COLO668 (cell line): ENCODE measurements at regions not wholly inside any gene's neighbourhood (a gene's known extent, or its start where the extent isn't known, plus 50 kb on each side); places are given as distances from the start of the nearest gene placed in this dataset.

Source experiments
- DNase-seq: peaks from one replicate; lab custom pipeline; 2025; ENCODE audit not compliant: unreplicated experiment; lab: John Stamatoyannopoulos, UW

DNA sequence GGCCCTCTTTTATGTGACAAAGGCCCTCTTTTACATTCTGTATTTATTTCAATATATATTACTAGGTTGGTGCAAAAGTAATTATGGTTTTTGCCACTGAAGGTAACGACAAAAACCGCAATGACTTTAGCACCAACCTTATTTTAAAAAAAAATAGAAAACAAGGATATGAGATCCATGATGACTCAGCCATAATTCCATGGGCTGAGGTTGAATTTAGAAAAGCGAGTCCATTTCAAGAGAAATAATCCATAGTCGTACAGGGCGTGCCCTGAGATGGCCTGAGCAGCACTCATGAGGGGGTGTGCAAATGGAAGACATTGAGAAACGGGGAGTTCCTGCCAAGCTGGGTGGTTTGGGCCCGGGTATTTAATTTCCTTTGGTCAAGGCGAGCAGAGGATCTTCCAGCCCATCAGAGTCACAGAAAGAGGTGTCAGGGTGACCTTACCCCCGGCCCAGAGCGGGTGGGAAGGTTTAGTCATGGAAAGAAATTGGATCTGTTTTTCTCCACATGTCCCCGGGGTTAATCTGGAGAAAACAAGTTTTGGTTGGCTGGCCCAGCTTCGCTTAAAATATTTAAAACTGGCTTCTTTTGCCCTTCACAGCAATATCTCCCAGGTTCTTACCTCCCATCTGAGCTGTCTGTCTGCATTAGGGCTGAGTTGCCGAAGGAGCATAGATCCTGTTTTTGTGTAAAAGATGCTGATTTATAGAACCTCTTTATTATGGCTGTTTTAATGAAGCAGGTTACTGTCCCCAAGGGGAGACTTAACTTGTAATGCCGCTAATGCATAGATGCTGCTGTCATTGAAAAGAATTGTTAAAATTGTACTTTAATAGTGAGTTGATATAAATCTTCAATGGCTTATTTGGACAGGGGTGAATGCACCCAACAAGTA, 255.6 kb downstream of the PREX1 start:
- DNase-seq, result no peak

DNA sequence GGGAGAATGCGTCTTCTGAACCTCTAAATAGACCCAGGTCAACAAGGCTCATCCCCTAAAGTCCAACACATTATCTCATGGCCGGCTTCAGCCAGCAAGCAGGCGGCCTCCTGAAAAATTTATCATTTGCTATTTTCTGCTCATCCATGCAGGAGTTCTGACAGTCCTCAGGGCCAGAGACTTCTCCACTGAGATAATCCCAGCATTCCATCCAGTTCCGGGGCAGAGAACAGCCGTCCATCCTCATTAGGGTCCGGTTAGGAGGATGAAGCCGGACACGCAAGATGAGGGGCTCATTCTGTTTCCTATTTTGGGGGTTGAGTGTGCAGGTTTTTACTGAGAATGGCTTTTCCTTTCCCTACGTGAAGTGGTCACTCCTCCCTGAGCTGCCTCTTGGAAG, 258.1 kb downstream of the PREX1 start:
- no peak for DNase-seq

DNA sequence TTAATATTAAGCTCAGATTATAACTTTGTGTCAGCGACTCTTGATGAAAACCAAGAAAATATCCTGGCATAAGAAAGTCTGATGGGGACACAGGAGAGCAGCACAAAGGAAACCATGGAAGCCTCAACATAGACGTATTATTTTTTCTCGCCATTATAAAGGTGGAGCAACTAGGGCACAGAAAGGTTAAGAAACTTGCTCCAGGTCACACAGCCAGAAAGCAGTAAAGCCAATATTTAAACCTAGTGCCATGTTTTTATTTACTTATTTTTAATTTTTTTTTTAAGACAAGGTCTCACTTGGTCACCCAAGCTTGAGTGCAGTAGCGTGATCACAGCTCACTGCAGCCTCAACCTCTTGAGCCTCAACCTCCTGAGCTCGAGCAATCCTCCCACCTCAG, 259.3 kb downstream of the PREX1 start:
- DNase-seq, result no peak

DNA sequence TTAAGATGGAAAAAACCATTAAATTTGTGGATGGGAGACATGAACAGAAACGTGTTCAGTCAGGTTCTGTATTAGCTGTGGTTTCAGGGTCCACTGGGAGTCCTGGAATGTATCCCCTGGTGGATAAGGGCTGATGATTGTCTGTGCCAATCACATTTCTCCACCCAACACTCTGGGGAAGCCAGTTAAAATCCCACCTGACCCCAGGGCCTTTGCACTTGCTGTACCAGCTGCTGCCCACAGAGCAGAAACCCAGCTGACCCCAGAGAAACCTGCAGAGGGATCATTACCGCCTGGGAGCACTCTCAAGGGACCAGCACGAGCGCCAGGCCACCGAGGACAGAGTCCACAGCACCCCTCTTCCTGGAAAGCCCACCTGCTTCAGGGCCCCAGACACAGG, 260.7 kb downstream of the PREX1 start:
- no peak for DNase-seq

DNA sequence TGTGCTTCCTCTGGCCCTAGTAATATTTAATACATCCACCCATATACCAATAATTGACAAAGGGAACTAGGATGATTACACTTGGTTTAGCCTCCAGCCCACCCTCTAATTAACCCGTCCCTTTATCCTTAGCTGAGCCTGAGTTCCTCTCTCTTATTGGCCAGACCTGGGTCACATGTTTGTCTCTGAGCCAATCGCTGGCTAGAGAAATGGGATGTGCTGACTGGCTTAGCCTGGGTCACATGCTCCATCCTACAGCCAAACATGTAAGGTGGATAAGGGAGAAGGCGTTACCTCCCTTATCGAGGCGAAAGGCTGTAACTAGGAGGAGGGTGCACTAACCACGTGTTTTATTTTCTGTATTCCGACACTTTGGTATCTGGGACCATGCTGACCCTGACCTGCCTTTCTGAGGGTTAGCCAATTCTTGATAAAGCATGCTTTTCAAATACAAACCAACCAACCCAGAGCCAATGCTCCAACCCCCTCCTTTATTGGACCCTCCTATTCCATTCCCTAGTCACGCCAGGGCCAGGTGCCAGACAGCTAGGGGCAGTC, 262.7 kb downstream of the PREX1 start:
- DNase-seq, result no peak

DNA sequence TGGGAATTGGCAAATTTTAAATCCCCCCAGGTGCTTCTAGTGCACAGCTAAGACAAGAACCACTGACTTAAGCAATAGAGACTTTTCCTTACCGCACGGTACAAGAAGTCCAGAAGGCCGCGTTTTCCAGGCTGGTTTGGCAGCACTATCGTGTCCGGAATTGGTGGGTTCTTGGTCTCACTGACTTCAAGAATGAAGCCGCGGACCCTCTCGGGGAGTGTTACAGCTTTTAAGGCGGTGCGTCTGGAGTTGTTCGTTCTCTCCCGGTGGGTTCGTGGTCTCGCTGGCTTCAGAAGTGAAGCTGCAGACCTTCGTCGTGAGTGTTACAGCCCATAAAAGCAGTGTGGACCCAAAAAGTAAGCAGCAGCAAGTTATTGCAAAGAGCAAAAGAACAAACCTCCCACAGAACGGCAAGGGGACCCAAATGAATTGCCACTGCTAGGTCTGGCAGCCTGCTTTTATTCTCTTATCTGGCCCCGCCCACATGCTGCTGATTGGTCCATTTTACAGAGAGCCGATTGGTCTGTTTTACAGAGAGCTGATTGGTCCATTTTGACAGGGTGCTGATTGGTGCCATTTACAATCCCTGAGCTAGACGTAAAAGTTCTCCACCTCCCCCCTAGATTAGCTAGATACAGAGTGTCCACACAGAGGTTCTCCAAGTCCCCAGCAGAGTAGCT, 264.5 kb downstream of the PREX1 start:
- no peak for DNase-seq

DNA sequence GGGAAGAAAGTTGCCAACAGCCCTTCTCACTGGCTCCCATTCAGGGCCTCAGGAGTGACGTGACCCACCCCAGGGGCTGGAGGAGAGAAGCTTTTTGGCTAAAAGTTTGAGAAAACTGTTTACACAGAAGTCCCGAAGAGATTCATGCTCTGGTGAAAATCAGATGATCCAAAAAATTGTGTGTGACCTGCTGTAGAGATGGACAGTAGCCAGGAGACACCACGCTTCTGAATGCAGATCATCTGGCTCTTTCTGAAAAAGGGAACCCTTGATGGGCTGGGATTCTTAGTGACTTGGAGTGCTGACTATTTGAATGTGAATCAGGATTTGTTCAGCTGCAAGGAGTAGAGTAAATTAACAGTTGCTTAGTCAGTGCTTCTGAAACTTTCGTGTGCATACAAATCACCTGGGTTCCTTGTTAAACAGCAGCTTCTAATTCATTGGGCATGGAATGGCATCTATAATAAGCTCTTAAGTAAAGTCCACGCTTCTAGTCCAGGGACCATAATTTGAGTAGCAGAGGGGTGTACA, 265.1 kb downstream of the PREX1 start:
- DNase-seq, result no peak

DNA sequence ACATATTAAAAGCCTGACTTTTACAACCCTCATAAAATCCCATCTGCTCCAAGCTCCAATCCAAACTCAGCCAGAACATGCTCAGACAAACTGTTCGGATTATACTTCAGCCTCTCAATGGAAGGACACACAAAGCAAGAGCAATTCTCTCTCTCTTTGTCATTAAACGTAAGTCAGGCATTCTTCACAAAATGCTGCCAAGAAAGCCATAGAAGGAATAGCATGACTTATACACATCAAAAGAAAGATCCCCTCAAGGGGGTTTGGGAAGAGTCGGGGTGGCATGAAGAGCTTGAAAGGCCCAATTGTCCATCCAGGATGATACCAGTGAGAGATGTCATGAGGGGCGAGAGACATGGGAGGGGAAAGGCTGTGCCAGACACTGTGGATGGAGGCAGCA, 268.9 kb downstream of the PREX1 start:
- DNase-seq, result no peak

DNA sequence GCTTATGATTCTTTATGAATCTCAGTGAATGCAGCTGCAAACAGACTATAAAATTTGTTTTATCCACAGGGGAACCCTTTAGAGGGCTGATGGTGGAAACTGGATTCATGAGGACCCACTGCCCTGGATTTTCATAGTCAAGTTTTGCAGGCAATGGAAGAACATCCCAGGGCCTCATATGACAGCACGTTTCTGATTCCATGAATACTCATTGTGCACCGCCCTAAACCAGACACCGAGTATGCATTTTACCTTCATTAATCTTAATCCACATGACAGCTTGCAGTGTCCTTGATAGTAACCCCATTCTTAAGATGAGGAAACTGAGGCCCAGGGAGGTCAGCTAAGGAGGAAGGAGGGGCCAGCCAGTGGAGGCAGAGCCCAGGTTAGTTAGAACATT, 270.4 kb downstream of the PREX1 start:
- DNase-seq, result no peak

DNA sequence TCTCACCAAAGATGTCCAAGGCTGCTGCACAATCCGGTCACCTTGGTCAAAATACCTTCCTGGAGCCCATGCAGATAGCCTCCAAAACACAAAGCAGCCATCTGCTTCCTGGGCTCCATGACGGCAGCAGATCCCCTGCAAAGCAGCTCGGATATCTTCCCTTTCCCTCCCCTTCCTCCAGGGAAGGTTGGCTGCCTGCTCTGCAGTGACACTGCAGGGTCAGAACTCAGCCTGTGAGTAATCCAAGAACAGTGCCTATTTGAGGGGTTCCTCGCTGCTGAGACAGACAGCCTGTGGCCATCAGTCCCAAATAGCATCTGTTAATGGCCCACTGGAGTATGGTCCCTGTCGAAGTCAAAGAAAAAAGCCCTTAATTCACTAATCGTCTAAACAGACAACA, 270.8 kb downstream of the PREX1 start:
- DNase-seq, result no peak

DNA sequence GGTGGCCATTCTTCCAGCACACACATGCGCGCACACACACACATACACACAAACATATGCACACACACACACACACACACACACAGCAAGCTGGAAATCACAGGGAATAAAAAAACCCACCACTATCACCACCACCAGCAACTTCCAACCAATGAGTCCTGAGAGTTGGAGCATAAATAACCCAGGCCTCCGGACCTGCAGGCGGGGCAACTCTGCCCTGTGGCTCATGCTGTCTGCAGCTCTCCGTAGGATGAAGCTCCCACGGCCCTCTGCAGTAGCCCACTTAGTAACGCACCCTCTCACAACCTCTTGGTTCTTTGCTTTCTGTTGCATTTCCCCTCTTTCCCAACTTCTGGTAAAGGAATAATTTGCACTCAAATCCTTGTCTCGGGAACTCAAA, 275.2 kb downstream of the PREX1 start:
- DNase-seq, result no peak

DNA sequence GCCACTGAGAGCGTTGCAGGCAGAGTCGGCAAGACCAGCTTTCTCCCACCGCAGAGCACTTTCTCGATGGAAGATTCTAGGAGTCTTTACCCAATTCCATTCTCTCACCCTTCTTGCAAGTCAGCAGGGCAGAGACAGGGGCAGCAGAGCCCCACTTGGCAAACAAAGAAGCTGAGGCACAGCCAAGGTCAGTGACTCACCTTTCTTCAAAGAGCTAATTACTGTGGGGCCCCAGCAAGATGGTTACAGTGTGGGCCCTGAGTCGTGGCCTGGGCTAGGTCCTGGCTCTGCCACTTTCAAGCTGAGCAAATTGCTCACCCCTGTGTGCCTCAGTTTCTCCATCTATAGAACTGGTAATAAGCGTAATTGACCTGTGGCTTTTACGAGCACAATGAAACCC, 277.0 kb downstream of the PREX1 start:
- DNase-seq, result no peak

DNA sequence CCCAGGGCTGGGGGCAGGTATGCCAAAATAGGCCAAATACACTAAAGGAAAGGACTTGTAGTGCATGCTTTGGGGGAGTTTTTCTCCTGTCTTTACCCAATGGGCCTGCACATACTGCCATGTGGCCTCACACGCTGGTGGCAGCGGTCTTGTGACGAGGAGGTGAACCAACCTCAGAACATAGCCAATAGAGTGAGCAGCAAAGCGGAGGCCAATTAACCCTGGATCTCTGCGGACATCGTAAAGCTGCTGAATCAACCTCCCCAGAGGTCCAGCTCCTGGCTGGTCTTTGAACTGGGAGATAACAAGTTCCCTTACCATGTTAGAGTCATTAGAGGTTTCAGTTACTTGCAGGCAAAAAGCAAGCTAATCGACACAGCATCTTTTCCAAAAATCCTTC, 280.1 kb downstream of the PREX1 start:
- DNase-seq, result no peak

DNA sequence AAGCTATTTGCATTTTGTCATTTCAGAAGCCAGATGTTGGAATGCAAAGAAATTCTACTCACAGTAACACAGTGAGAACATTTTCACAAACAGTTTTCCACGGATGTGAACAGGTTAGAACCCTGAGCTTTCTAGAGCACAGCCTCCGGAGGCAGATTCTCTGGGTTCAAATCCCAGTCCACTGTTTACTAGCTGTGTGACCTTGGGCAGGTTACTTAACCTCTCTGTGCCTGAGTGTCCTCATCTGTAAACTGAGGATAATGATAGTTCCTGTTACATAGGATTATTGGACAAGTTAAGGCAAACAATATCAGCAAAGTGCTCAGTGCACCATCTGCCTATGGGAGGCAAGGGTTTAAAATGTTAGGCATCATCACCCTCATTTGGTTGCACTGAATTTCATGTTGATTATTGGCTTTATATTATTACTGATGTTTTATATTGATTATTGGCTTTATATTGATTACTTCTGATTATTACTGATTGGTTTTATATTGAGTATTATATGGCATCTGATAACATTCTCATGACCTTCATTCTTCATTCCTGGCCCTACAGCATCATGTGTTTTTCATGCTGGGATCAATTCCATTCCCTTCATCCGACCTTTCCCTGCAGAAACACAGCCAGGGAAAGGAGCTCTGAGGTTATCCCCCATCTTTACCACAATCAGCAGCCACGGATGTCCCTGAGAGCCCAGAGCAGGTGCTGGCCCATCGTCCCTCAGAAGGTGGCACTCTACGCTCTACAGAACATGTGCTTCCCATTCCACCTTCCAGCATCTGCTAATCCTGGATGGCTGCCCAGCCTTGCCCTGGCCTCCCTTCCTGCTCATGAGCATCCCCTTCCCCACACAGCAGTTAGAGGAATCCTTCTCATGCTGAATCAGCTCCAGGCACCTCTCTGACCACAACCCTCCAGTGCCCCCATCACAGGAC, 283.1 kb downstream of the PREX1 start:
- no peak for DNase-seq

DNA sequence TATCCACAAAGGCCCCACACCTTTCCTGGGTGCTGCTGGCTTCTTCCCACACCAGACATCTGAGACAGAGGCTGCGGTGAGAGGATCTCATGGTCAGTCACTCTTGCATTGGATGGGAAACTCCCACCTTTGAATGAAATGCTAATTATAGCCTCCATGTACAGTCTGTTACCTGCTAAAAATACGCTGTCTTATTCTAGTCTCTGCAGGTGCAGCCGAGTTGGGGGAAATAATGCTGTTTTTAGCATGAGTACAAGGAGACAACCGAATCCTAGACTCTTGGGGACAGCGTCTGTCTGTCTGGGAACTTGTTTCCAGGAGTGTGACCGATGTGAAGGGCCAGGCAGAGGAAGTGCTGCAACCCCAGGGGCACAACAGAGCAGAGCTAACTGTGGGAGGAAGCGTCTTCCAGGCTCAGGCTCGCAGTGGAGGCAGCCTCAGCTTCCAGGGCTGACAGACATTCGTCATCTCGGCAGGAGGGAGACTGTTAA, 286.2 kb downstream of the PREX1 start:
- no peak for DNase-seq

DNA sequence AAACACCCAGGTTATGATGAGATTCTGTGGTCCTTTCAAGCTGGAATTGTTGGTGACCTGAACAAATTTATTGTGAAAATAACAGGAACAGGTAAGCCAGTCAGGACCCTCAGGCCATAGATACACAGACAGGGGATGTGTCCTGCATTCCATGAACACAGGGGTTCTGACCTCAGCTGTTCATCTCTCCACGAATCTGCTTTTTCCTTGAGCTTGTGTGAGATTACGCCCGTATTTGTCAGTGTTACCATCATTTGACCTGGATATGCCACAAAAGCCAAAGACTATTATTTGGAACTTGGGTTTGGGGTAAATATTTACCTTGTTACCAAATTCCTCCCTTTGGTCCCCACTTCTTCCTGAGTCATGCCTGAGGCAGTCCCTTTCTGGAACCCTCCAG, 288.9 kb downstream of the PREX1 start:
- DNase-seq, result no peak

DNA sequence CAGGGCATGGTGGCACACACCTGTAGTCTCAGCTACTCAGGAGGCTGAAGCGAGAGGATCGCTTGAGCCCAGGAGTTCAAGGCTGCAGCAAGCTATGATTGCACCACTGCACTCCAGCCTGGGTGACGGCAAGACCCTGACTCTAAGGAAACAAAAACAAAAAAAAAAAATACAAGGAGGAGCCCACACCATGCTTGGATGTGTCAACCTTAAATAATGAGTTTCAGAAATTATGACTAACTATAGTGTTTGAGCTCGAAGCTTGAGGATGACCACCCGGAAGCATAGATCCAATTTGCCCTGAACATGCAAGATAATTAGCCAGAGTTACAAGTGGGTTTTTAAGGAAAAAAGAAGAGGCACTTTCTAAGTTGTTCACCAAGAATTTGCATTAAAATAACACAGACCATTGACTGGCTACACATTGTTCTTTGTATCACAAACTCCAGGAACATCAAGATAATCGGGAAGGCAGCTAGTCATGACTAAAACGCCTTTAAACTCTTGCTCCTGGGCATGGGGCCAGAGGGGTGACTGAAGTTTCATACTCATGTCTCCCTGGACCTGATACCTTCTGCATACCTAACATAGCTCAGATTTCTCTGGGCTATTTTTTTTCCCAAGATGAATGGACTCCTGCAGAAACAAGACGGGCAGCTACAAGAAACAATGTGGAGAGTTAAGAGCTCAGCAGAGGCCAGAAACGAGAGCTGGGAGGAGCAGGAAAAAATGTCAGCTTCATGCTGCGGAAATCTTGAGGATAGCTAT, 289.6 kb downstream of the PREX1 start:
- DNase-seq, result no peak

DNA sequence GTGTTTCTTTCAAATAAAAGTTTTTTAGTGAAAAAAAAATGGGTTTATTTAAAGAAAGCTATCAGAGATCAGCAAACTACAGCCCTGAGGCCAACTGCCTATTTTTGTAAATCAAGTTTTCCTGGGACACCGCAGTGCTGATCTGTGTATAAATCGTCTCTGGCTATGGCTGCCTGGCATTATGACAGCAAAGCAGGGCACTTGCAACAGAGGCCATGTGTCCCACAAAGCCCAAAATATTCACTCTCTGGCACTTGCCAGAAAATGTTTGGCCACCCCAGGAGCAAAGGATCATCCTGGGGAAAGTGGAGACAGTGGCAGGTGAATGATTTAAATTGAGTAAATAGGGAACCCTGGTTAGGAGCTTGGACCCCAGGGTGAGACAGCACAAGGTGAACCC, 291.6 kb downstream of the PREX1 start:
- no peak for DNase-seq

DNA sequence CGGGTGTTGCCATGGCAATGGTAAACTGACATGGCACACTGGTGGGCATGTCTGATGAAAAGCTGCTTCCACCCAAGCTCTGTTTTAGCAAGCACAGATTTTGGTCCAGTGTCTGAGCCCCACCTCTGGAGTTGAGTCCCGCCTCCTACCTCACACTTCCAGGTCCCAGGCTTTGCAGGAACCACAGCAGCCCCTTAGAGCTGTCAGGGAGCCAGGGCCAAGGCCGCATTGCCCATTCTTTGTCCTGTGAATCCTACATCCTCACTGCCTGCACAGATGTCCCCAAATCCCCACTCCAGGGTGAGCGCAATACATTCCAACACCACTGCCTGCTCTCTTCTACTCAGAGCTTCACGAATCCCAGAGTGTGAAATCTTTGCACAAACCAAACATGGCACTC, 292.2 kb downstream of the PREX1 start:
- DNase-seq, result no peak

DNA sequence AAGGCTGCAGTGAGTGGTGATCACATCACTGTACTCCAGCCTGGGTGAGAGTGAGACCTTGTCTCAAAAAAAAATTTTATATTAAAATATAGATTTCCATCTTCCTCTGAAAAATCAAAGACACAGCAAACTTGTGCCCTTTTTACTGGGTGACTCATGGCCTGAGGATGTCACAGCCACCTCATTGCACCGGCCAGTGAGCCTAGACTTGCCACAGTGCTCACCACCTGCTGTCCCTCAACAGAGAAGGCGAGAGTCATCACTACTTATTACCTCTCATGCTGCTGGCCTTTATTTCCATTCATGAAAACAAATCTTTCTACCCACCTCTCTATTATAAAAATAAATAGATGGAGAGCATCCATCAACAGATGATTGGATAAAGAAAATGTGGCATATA, 295.8 kb downstream of the PREX1 start:
- DNase-seq, result no peak
